A549 (cell line): ENCODE measurements at regions not wholly inside any gene's neighbourhood (a gene's known extent, or its start where the extent isn't known, plus 50 kb on each side); places are given as distances from the start of the nearest gene placed in this dataset.

Experiments used
- ATAC-seq, 2 experiments: fragments of 200-7000 bp in 1 of 2; fragments of >200 bp in 1 of 2; cut with Nextera tagmentation in 1 of 2; cut with Tn5 transposase in 1 of 2; 3 replicates each; pipeline versions ENCODE4 v1.8.0 to v1.9.1; 2018 to 2020; ENCODE audit warnings: mild to moderate bottlenecking in 1 of 2, moderate library complexity in 1 of 2
- CTCF ChIA-PET: fragments of 300-600 bp; sonication (Branson Sonifier 250); formaldehyde crosslinking; extraction: SDS; loops from one replicate; lab custom pipeline; 2021; ENCODE audit warnings: antibody characterized with exemption, inconsistent platforms; lab: Yijun Ruan, JAX
- POLR2A ChIA-PET: fragments of 350-600 bp; formaldehyde crosslinking; extraction: SDS; loops from one replicate; lab custom pipeline; 2021; ENCODE audit warnings: antibody characterized with exemption, inconsistent platforms; lab: Yijun Ruan, JAX
- DNase-seq, 2 experiments: peaks; one replicate each; pipeline versions ENCODE4 v3.0.0 to v3.0.0-alpha.2; 2011 to 2016; ENCODE audit warnings: low read depth in 1 of 2, low spot score in 1 of 2
- FAIRE-seq: peaks from 2 replicates; lab custom pipeline; 2011; peaks lifted over from hg19 to GRCh38; lab: Jason Lieb, UNC
- H3K27ac ChIP-seq, 2 experiments: fragments of >200 bp; sonication (Bioruptor Twin); formaldehyde crosslinking; 3 replicates each; pipeline ENCODE4 v1.5.1; 2016 to 2017
- H3K4me1 ChIP-seq: fragments of >200 bp; sonication (Bioruptor Twin); formaldehyde crosslinking; 3 replicates; pipeline ENCODE4 v1.6.1; 2016
- H3K4me2 ChIP-seq: fragments of >200 bp; sonication (Bioruptor Twin); formaldehyde crosslinking; 3 replicates; pipeline ENCODE4 v1.6.1; 2016
- H3K4me3 ChIP-seq: fragments of >200 bp; sonication (Bioruptor Twin); formaldehyde crosslinking; 3 replicates; pipeline ENCODE4 v1.5.1; 2016
- H3K9me3 ChIP-seq: fragments of >200 bp; sonication (Bioruptor Twin); formaldehyde crosslinking; 3 replicates; pipeline ENCODE4 v1.6.1; 2016
- BHLHE40 ChIP-seq: IDR thresholded peaks from 2 replicates; pipeline ENCODE4 v1.6.1; 2012; ENCODE audit warnings: low read depth, low read length, inconsistent platforms
- CBX2 ChIP-seq: fragments of 200-600 bp; sonication (generic); IDR thresholded peaks from 2 replicates; pipeline ENCODE4 v1.6.1; 2016; ENCODE audit warnings: low read depth, mild to moderate bottlenecking, borderline replicate concordance
- CBX8 ChIP-seq: fragments of 200-600 bp; sonication (generic); IDR thresholded peaks from 2 replicates; pipeline ENCODE4 v1.6.1; 2016
- CHD2 ChIP-seq: fragments of 150-350 bp; IDR thresholded peaks from 2 replicates; pipeline ENCODE4 v1.6.1; 2014; ENCODE audit warnings: low read length; ENCODE audit not compliant: partially characterized antibody
- CHD4 ChIP-seq: fragments of 200-600 bp; sonication (generic); IDR thresholded peaks from 2 replicates; pipeline ENCODE4 v1.6.1; 2016; ENCODE audit warnings: antibody characterized with exemption, mild to moderate bottlenecking, borderline replicate concordance
- E2F6 ChIP-seq: IDR thresholded peaks from 2 replicates; pipeline ENCODE4 v1.6.1; 2012; ENCODE audit warnings: low read depth, borderline replicate concordance
- EHF ChIP-seq: fragments of 250-450 bp; sonication (Bioruptor Pico); IDR thresholded peaks from 2 replicates; pipeline ENCODE4 v1.5.0; 2020; ENCODE audit warnings: mild to moderate bottlenecking
- EP300 ChIP-seq, 2 experiments: fragments of >200 bp; sonication (Bioruptor Twin); formaldehyde crosslinking; IDR thresholded peaks; 2 replicates in 1 of 2; 3 replicates in 1 of 2; pipeline ENCODE4 v1.6.1; 2016 to 2017
- FOSL2 ChIP-seq, 2 experiments: fragments of 450-650 bp in 1 of 2; fragments of >200 bp in 1 of 2; sonication (Bioruptor Twin) in 1 of 2; formaldehyde crosslinking; IDR thresholded peaks; 2 replicates each; pipeline versions ENCODE4 v1.5.0 to v1.6.1; 2016 to 2020; ENCODE audit warnings: mild to moderate bottlenecking in 1 of 2, moderate library complexity in 1 of 2
- GATA3 ChIP-seq: IDR thresholded peaks from 2 replicates; pipeline ENCODE4 v1.6.1; 2012; ENCODE audit warnings: borderline replicate concordance
- HOXB13 ChIP-seq: fragments of 250-450 bp; sonication (Bioruptor Pico); IDR thresholded peaks from 2 replicates; pipeline ENCODE4 v1.5.0; 2020; ENCODE audit warnings: low read depth, mild to moderate bottlenecking, moderate library complexity
- JUNB ChIP-seq: fragments of >200 bp; sonication (Bioruptor Twin); formaldehyde crosslinking; IDR thresholded peaks from 2 replicates; pipeline ENCODE4 v1.6.1; 2016
- MAFK ChIP-seq: fragments of 450-650 bp; IDR thresholded peaks from 2 replicates; pipeline ENCODE4 v1.6.1; 2014; ENCODE audit not compliant: partially characterized antibody
- MAX ChIP-seq: IDR thresholded peaks from 2 replicates; pipeline ENCODE4 v1.6.1; 2012
- MAZ ChIP-seq: fragments of 150-350 bp; IDR thresholded peaks from 2 replicates; pipeline ENCODE4 v1.6.1; 2014; ENCODE audit warnings: antibody characterized with exemption, low read depth, low read length, borderline replicate concordance
- RCOR1 ChIP-seq: fragments of 150-350 bp; IDR thresholded peaks from 2 replicates; pipeline ENCODE4 v1.6.1; 2014; ENCODE audit warnings: antibody characterized with exemption, low read length, low read depth
- RFX5 ChIP-seq: fragments of 450-650 bp; IDR thresholded peaks from 2 replicates; pipeline ENCODE4 v1.7.1; 2014; ENCODE audit warnings: antibody characterized with exemption, mild to moderate bottlenecking, moderate library complexity
- SREBF2 ChIP-seq: fragments of 450-650 bp; IDR thresholded peaks from 2 replicates; pipeline ENCODE4 v1.6.1; 2014; ENCODE audit warnings: mild to moderate bottlenecking, moderate library complexity
- ZC3H11A ChIP-seq: fragments of 450-650 bp; IDR thresholded peaks from 2 replicates; pipeline ENCODE4 v1.6.1; 2014; ENCODE audit warnings: antibody characterized with exemption, mild to moderate bottlenecking
- WGBS: methylation state at CpG from one replicate; pipeline ENCODE4 v1.1.6; 2017; ENCODE audit errors: missing lambda C conversion rate; 5-methylcytosine and 5-hydroxymethylcytosine counted together
- TF ChIP-seq, protein P1 (sequence below): fragments of 450-650 bp; IDR thresholded peaks from 2 replicates; pipeline ENCODE4 v1.6.1; 2014; ENCODE audit warnings: antibody characterized with exemption
- TF ChIP-seq, protein P2 (sequence below): fragments of 250-450 bp; sonication (Bioruptor Pico); IDR thresholded peaks from 2 replicates; pipeline ENCODE4 v1.5.0; 2020; ENCODE audit warnings: low read depth, mild to moderate bottlenecking, moderate library complexity
- TF ChIP-seq, protein P3 (sequence below): fragments of >200 bp; sonication (Bioruptor Twin); formaldehyde crosslinking; IDR thresholded peaks from 3 replicates; pipeline ENCODE4 v1.5.1; 2016

- POLR2A ChIA-PET, result no interaction called here
- Histone ChIP-seq H3K4me2 (no peak overlapping the region), H3K4me1 (no peaks in the 10 kb centered on the region), H3K9me3 (no peaks in the 10 kb centered on the region), H3K4me3 (no peak overlapping the region), H3K27ac (no peak overlapping the region)
- ATAC-seq (no peak), DNase-seq (no peak), FAIRE-seq (no peak)
- WGBS, result 63% methylated on average over 3 of the region's 3 CpGs
- TF ChIP-seq, protein P1, sequence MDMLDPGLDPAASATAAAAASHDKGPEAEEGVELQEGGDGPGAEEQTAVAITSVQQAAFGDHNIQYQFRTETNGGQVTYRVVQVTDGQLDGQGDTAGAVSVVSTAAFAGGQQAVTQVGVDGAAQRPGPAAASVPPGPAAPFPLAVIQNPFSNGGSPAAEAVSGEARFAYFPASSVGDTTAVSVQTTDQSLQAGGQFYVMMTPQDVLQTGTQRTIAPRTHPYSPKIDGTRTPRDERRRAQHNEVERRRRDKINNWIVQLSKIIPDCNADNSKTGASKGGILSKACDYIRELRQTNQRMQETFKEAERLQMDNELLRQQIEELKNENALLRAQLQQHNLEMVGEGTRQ, result no peak
- TF ChIP-seq CHD2, result no peak
- CTCF ChIA-PET, result interaction anchor here (3.2 kb wide), 1 partner anchor 23 kb away, joined by 10 read pairs; no protein-coding TSS in a partner anchor
These were observed 78.1 kb upstream of the VWDE start for GRCh38 chr7:12481722-12482121.

- TF ChIP-seq, protein P2, sequence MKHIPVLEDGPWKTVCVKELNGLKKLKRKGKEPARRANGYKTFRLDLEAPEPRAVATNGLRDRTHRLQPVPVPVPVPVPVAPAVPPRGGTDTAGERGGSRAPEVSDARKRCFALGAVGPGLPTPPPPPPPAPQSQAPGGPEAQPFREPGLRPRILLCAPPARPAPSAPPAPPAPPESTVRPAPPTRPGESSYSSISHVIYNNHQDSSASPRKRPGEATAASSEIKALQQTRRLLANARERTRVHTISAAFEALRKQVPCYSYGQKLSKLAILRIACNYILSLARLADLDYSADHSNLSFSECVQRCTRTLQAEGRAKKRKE (CRISPR knock-in tag), result no peak
- peak; percentile 52 for TF ChIP-seq MAFK
- TF ChIP-seq CHD4, result no peak
- TF ChIP-seq EP300 (IDR thresholded peaks at IDR 0.05), result no peak
- TF ChIP-seq, all 56 proteins: peak for 1
- FAIRE-seq (no peak), ATAC-seq (no peak), DNase-seq (no peak)
- no peaks in the 10 kb centered on the region for H3K9me3 ChIP-seq
- H3K4me2 ChIP-seq, result no peak overlapping the region
- ChIA-PET CTCF (interaction anchor here (1.9 kb wide), 1 partner anchor 27 kb away, joined by 7 read pairs; no protein-coding TSS in a partner anchor), POLR2A (no interaction called here)
- H3K4me3 ChIP-seq, result no peak overlapping the region
- H3K4me1 ChIP-seq, result no peaks in the 10 kb centered on the region
- 91% methylated on average over 2 of the region's 2 CpGs for WGBS
- no peak overlapping the region for H3K27ac ChIP-seq
These were observed 82.2 kb upstream of the VWDE start for GRCh38 chr7:12485845-12486244.

GRCh38 chr7:12488341-12488740 is 82.2 kb upstream of the SCIN start:
- Histone ChIP-seq H3K4me3 (no peak overlapping the region), H3K4me2 (no peak overlapping the region), H3K4me1 (no peaks in the 10 kb centered on the region), H3K9me3 (no peaks in the 10 kb centered on the region), H3K27ac (no peak overlapping the region)
- POLR2A ChIA-PET, result no interaction called here
- DNase-seq (no peak), FAIRE-seq (no peak), ATAC-seq (no peak)
- no peak for TF ChIP-seq EHF (CRISPR knock-in tag)
- TF ChIP-seq CBX8, result no peak
- TF ChIP-seq CHD2, result no peak
- TF ChIP-seq CHD4, result no peak
- TF ChIP-seq FOSL2 (IDR thresholded peaks at IDR 0.05), result no peak
- TF ChIP-seq FOSL2 (CRISPR knock-in tag; IDR thresholded peaks at IDR 0.05), result no peak
- TF ChIP-seq BHLHE40, result no peak
- no peak for TF ChIP-seq MAX
- TF ChIP-seq E2F6, result no peak
- no peak for TF ChIP-seq HOXB13 (CRISPR knock-in tag)
- no peak for TF ChIP-seq ZC3H11A
- TF ChIP-seq, protein P3, sequence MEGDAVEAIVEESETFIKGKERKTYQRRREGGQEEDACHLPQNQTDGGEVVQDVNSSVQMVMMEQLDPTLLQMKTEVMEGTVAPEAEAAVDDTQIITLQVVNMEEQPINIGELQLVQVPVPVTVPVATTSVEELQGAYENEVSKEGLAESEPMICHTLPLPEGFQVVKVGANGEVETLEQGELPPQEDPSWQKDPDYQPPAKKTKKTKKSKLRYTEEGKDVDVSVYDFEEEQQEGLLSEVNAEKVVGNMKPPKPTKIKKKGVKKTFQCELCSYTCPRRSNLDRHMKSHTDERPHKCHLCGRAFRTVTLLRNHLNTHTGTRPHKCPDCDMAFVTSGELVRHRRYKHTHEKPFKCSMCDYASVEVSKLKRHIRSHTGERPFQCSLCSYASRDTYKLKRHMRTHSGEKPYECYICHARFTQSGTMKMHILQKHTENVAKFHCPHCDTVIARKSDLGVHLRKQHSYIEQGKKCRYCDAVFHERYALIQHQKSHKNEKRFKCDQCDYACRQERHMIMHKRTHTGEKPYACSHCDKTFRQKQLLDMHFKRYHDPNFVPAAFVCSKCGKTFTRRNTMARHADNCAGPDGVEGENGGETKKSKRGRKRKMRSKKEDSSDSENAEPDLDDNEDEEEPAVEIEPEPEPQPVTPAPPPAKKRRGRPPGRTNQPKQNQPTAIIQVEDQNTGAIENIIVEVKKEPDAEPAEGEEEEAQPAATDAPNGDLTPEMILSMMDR, result no peak
- no peak for TF ChIP-seq SREBF2
- no peak for TF ChIP-seq JUNB
- no peak for TF ChIP-seq GATA3
- TF ChIP-seq MAFK, result no peak
- TF ChIP-seq CBX2, result no peak
- TF ChIP-seq RCOR1, result no peak
- no peak for TF ChIP-seq RFX5
- TF ChIP-seq MAZ, result no peak
- CTCF ChIA-PET, result interaction anchor here (1.2 kb wide), 3 partner anchors 30 to 652 kb away, joined by 4 to 7 read pairs (median 6); no protein-coding TSS in a partner anchor
